ENCODE measurements at regions not wholly inside any gene's neighbourhood (a gene's known extent, or its start where the extent isn't known, plus 50 kb on each side); places are given as distances from the start of the nearest gene placed in this dataset.
"Not testable (repeated sequence)": the region's sequence is repeated elsewhere in the genome, so short reads cannot be mapped to it uniquely, and the experiment has no call there.

- DNase-seq: no peak
These were observed 877.1 kb upstream of the KLHL1 start for GRCh38 chr13:70985371-70985770.

- DNase-seq: not testable (repeated sequence)
These were observed 873.0 kb upstream of the KLHL1 start for GRCh38 chr13:70981219-70981618.

- no peak for DNase-seq
These were observed 861.1 kb upstream of the KLHL1 start for GRCh38 chr13:70969321-70969720.

- DNase-seq: no peak
These were observed 859.3 kb upstream of the KLHL1 start for GRCh38 chr13:70967564-70967963.

- no peak for DNase-seq
These were observed 856.6 kb upstream of the KLHL1 start for GRCh38 chr13:70964874-70965273.

- DNase-seq: peak in 1 of 2 experiments; percentile 41
These were observed 855.9 kb upstream of the KLHL1 start for GRCh38 chr13:70964124-70964523.

- peak; percentile 29 to 54 for DNase-seq
These were observed 852.7 kb upstream of the KLHL1 start for GRCh38 chr13:70960841-70961443.

- DNase-seq: peak in 1 of 2 experiments; percentile 18
These were observed 851.0 kb upstream of the KLHL1 start for GRCh38 chr13:70959035-70959775.

- no peak for DNase-seq
These were observed 847.6 kb upstream of the KLHL1 start for GRCh38 chr13:70955887-70956286.

- DNase-seq: no peak
These were observed 842.4 kb upstream of the KLHL1 start for GRCh38 chr13:70950664-70951063.

- DNase-seq: peak in 1 of 2 experiments; percentile 53
These were observed 837.3 kb upstream of the KLHL1 start for GRCh38 chr13:70945506-70945905.

- no peak for DNase-seq
These were observed 833.2 kb upstream of the KLHL1 start for GRCh38 chr13:70941454-70941853.

GRCh38 chr13:70938462-70938861 lies 830.2 kb upstream of the KLHL1 start:
- DNase-seq: no peak

- DNase-seq: no peak
These were observed 824.3 kb upstream of the KLHL1 start for GRCh38 chr13:70932511-70932910.

GRCh38 chr13:70923863-70924752 lies 815.9 kb upstream of the KLHL1 start:
- no peak for DNase-seq

GRCh38 chr13:70911286-70911685 lies 803.0 kb upstream of the KLHL1 start:
- DNase-seq: no peak

GRCh38 chr13:70908795-70909194 lies 800.5 kb upstream of the KLHL1 start:
- DNase-seq: peak; percentile 7 to 16

- peak; percentile 21 to 51 for DNase-seq
These were observed 796.8 kb upstream of the KLHL1 start for GRCh38 chr13:70905035-70905434.

- no peak for DNase-seq
These were observed 787.9 kb upstream of the KLHL1 start for GRCh38 chr13:70896136-70896535.

GRCh38 chr13:70895599-70895998 lies 787.3 kb upstream of the KLHL1 start:
- DNase-seq: no peak

GRCh38 chr13:70894258-70894657 lies 786.0 kb upstream of the KLHL1 start:
- no peak for DNase-seq

- no peak for DNase-seq
These were observed 785.6 kb upstream of the KLHL1 start for GRCh38 chr13:70893832-70894231.

GRCh38 chr13:70890289-70890688 lies 782.0 kb upstream of the KLHL1 start:
- DNase-seq: no peak

- DNase-seq: no peak
These were observed 780.9 kb upstream of the KLHL1 start for GRCh38 chr13:70889163-70889562.

All from NCI-H446 (cell line).